Adrenal gland (tissue), 9 donors: ENCODE measurements at regions not wholly inside any gene's neighbourhood (a gene's known extent, or its start where the extent isn't known, plus 50 kb on each side); places are given as distances from the start of the nearest gene placed in this dataset.
"Not testable (repeated sequence)": the region's sequence is repeated elsewhere in the genome, so short reads cannot be mapped to it uniquely, and the experiment has no call there.

Experiments
- DNase-seq, 7 donors: peaks; one replicate each; pipeline ENCODE4 v3.0.0-alpha.2; 2019 to 2020
- H3K27ac ChIP-seq, 5 donors: fragments of 200-600 bp; sonication (generic) in 4 of 5; 1 replicate in 3 of 5; 2 replicates in 2 of 5; pipeline versions ENCODE4 v1.5.1 to v1.8.0; 2016 to 2020; ENCODE audit warnings: mild to moderate bottlenecking in 1 of 5
- H3K27me3 ChIP-seq: fragments of 200-600 bp; 2 replicates; pipeline ENCODE4 v1.8.0; 2021
- H3K36me3 ChIP-seq, 2 donors: fragments of 200-600 bp; replicated peaks in 1 of 2; 1 replicate in 1 of 2; 2 replicates in 1 of 2; pipeline versions ENCODE4 v1.5.1 to v1.8.0; 2018 to 2022
- H3K4me1 ChIP-seq, 2 donors: fragments of 200-600 bp; replicated peaks in 1 of 2; 1 replicate in 1 of 2; 2 replicates in 1 of 2; pipeline versions ENCODE4 v1.5.1 to v1.8.0; 2018 to 2021
- H3K4me3 ChIP-seq, 4 donors: fragments of 200-600 bp; sonication (generic) in 3 of 4; one replicate each; pipeline ENCODE4 v1.5.1; 2016 to 2018
- H3K9me3 ChIP-seq, 3 donors: fragments of 200-600 bp; sonication (generic) in 1 of 3; replicated peaks in 1 of 3; 1 replicate in 2 of 3; 2 replicates in 1 of 3; pipeline versions ENCODE4 v1.5.1 to v1.8.0; 2016 to 2021
- POLR2A ChIP-seq, 2 donors: fragments of 450-650 bp; IDR thresholded peaks; one replicate each; pipeline ENCODE4 v1.6.1; 2017; ENCODE audit warnings: antibody characterized with exemption in 2 of 2, mild to moderate bottlenecking in 2 of 2, moderate library complexity in 1 of 2
- WGBS, 4 donors: extraction: QIAGEN DNeasy Blood & Tissue Kit in 2 of 4; methylation state at CpG; one replicate each; pipeline versions ENCODE4 v1.1.5 to v1.1.7; 2013 to 2017; 5-methylcytosine and 5-hydroxymethylcytosine counted together
- intact Hi-C, 2 donors: fragments of 100-400 bp; cut with DNase I; formaldehyde crosslinking; loops; one replicate each; pipeline versions ENCODE4 v1.14.1 to v1.15.0; 2022 to 2023
- TF ChIP-seq, protein P1 (sequence below), 6 experiments: fragments of 450-650 bp in 4 of 6; fragments of 200-600 bp in 2 of 6; sonication (generic) in 1 of 6; IDR thresholded peaks; 1 replicate in 5 of 6; 2 replicates in 1 of 6; pipeline versions ENCODE4 v1.5.1 to v1.8.0; 2016 to 2021; ENCODE audit warnings: antibody characterized with exemption in 6 of 6, mild to moderate bottlenecking in 2 of 6, moderate library complexity in 1 of 6
- donor health status: healthy with polysubstance abuse.
- donor health status: Bipolar disorder and iron deficiency.
- donor health status: DM: yes; HTN: yes; CAD: no.
- donor health status: DM: no; HTN: no; CAD: no.
- donor health status: DM: no; HTN: no; CAD: no.

DNA sequence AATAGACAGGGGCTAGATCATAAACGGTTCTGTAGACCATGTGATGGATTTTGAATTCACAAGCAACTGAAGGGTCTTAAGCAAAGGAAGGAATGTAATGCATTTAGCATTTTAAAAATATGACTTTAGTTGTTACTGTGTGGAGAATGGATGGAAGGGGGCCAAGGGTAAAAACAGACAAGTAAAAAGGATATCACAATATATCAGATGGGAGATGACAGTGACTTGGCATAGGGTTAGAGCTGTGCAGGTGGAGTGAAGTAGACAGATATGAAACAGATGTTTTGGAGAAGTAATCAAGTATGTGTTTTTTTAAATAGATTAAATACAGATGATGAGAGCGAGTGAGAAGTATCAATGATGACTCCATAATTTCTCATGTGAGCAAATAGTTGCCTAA lies 1116.0 kb upstream of the TENM3 start:
- no peak overlapping the region for H3K4me3 ChIP-seq
- no peak for TF ChIP-seq POLR2A (IDR thresholded peaks at IDR 0.05)
- TF ChIP-seq, protein P1, sequence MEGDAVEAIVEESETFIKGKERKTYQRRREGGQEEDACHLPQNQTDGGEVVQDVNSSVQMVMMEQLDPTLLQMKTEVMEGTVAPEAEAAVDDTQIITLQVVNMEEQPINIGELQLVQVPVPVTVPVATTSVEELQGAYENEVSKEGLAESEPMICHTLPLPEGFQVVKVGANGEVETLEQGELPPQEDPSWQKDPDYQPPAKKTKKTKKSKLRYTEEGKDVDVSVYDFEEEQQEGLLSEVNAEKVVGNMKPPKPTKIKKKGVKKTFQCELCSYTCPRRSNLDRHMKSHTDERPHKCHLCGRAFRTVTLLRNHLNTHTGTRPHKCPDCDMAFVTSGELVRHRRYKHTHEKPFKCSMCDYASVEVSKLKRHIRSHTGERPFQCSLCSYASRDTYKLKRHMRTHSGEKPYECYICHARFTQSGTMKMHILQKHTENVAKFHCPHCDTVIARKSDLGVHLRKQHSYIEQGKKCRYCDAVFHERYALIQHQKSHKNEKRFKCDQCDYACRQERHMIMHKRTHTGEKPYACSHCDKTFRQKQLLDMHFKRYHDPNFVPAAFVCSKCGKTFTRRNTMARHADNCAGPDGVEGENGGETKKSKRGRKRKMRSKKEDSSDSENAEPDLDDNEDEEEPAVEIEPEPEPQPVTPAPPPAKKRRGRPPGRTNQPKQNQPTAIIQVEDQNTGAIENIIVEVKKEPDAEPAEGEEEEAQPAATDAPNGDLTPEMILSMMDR (IDR thresholded peaks at IDR 0.05), result no peak
- 77 to 80% (median 79%) methylated on average over 2 of the region's 2 CpGs for WGBS, 4 donors
- H3K27me3 ChIP-seq, result no peaks in the 10 kb centered on the region
- H3K4me1 ChIP-seq, result no peaks in the 10 kb centered on the region
- H3K27ac ChIP-seq, result no peak overlapping the region
- DNase-seq, result no peak
- no peaks in the 10 kb centered on the region for H3K36me3 ChIP-seq
- intact Hi-C loops, result no loop called here
- H3K9me3 ChIP-seq, result no peaks in the 10 kb centered on the region

GRCh38 chr4:181130317-181130716 lies 1112.9 kb upstream of the TENM3 start:
- DNase-seq, H3K9me3 ChIP-seq, H3K4me3 ChIP-seq, H3K4me1 ChIP-seq, H3K36me3 ChIP-seq, intact Hi-C loops, H3K27ac ChIP-seq, H3K27me3 ChIP-seq: not testable (repeated sequence)
- 72 to 92% (median 83%) methylated on average over 7 of the region's 7 CpGs for WGBS, 4 donors

GRCh38 chr4:181137351-181137750 lies 1105.9 kb upstream of the TENM3 start:
- no peak for DNase-seq
- 74 to 83% (median 79%) methylated on average over 3 of the region's 3 CpGs for WGBS, 4 donors
- H3K9me3 ChIP-seq, result no peaks in the 10 kb centered on the region
- H3K27ac ChIP-seq, result no peak overlapping the region
- intact Hi-C loops, result no loop called here
- H3K4me3 ChIP-seq, result no peak overlapping the region
- no peaks in the 10 kb centered on the region for H3K4me1 ChIP-seq
- no peaks in the 10 kb centered on the region for H3K36me3 ChIP-seq
- H3K27me3 ChIP-seq, result no peaks in the 10 kb centered on the region
- TF ChIP-seq POLR2A (IDR thresholded peaks at IDR 0.05), result no peak
- TF ChIP-seq, protein P1 (IDR thresholded peaks at IDR 0.05), result no peak

GRCh38 chr4:181138116-181138515 lies 1105.1 kb upstream of the TENM3 start:
- TF ChIP-seq POLR2A (IDR thresholded peaks at IDR 0.05), result no peak
- TF ChIP-seq, protein P1 (IDR thresholded peaks at IDR 0.05), result no peak
- H3K27me3 ChIP-seq, result no peaks in the 10 kb centered on the region
- no peaks in the 10 kb centered on the region for H3K9me3 ChIP-seq
- no peak overlapping the region for H3K27ac ChIP-seq
- peak in 4 of 7 donors; percentile 24 to 33 (median 28) for DNase-seq
- H3K4me1 ChIP-seq, result no peaks in the 10 kb centered on the region
- intact Hi-C loops, result no loop called here
- H3K36me3 ChIP-seq, result no peaks in the 10 kb centered on the region
- 84 to 91% (median 89%) methylated on average over 8 of the region's 8 CpGs for WGBS, 4 donors
- no peak overlapping the region for H3K4me3 ChIP-seq

- Histone ChIP-seq H3K27me3 (no peaks in the 10 kb centered on the region), H3K4me3 (no peak overlapping the region), H3K4me1 (no peaks in the 10 kb centered on the region), H3K9me3 (no peaks in the 10 kb centered on the region), H3K27ac (no peak overlapping the region), H3K36me3 (no peaks in the 10 kb centered on the region)
- 59 to 76% (median 69%) methylated on average over 6 of the region's 6 CpGs for WGBS, 4 donors
- intact Hi-C loops, result loop anchor here in 1 of 2 donors (10.0 kb wide), 1 partner anchor 385 kb away; no protein-coding TSS in a partner anchor
- TF ChIP-seq, protein P1 (IDR thresholded peaks at IDR 0.05), result no peak
- TF ChIP-seq POLR2A (IDR thresholded peaks at IDR 0.05), result no peak
- no peak for DNase-seq
Observed at GRCh38 chr4:181140037-181140603, 1103.1 kb upstream of the TENM3 start.
